ENCODE measurements at regions not wholly inside any gene's neighbourhood (a gene's known extent, or its start where the extent isn't known, plus 50 kb on each side); places are given as distances from the start of the nearest gene placed in this dataset.

DNA sequence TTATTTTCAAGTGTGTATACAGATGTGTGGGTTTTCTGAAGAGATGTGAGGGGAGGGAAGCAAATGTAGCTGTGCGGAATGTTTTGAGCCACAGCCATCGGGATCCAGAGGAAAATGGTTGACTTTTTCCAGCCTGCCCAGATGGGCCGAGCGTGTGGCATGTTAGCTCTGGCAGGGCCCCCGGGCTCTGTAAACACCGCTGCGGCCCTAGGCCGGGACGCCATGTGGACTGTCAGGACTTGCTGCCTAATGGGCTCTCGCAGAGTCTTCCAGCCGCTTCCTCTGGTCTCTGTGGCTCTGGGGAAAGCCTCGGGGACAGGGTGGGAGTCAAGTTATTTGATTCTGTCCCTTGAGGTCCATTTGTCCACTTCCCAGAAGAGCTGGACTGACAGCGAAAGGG lies 109.6 kb upstream of the PTCH1 start:
- POLR2A ChIA-PET (ENCODE audit: unreplicated experiment) = no interaction called here
- H3K27ac ChIP-seq (ENCODE audit: insufficient read depth, low read length) = no peak overlapping the region
- no peak for ATAC-seq (ENCODE audit: low read depth)

More for the DNA sequence above, 109.6 kb upstream of the PTCH1 start:
- H3K4ac ChIP-seq (ENCODE audit: low read depth, low read length) = no peak overlapping the region
- in situ Hi-C loops (cut with MboI; ENCODE audit: low sequenced_read_pairs) = no loop called here
- no peak overlapping the region for H3K4me2 ChIP-seq (ENCODE audit: low read depth, low read length)
- H2BK5ac ChIP-seq (ENCODE audit: low read depth, low read length, poor library complexity, severe bottlenecking) = no peak overlapping the region
- no peak overlapping the region for H2BK20ac ChIP-seq (ENCODE audit: low read depth, low read length)
- no peak overlapping the region for H2AK5ac ChIP-seq (ENCODE audit: low read depth, low read length)
- peaks cover 5% of the 10 kb centered on the region; the same call in 1 of the 2 replicates for H3K4me1 ChIP-seq (ENCODE audit: control insufficient read depth, insufficient read depth, low read length)
- no peaks in the 10 kb centered on the region for H4K20me1 ChIP-seq (ENCODE audit: insufficient read depth, low read length)
- TF ChIP-seq RFX5 (IDR thresholded peaks at IDR 0.05; ENCODE audit: low read depth, low read length) (no peak), MAFK (IDR thresholded peaks at IDR 0.05; ENCODE audit: low read depth, low read length) (no peak), POLR2A (IDR thresholded peaks at IDR 0.05; ENCODE audit: low read depth, low read length) (no peak), NFE2L2 (IDR thresholded peaks at IDR 0.05; ENCODE audit: low read depth, low read length) (no peak), MAZ (IDR thresholded peaks at IDR 0.05; ENCODE audit: borderline replicate concordance, low read depth, low read length) (no peak), MXI1 (IDR thresholded peaks at IDR 0.05; ENCODE audit: borderline replicate concordance, low read depth, low read length) (no peak)
- TF ChIP-seq, protein P1, sequence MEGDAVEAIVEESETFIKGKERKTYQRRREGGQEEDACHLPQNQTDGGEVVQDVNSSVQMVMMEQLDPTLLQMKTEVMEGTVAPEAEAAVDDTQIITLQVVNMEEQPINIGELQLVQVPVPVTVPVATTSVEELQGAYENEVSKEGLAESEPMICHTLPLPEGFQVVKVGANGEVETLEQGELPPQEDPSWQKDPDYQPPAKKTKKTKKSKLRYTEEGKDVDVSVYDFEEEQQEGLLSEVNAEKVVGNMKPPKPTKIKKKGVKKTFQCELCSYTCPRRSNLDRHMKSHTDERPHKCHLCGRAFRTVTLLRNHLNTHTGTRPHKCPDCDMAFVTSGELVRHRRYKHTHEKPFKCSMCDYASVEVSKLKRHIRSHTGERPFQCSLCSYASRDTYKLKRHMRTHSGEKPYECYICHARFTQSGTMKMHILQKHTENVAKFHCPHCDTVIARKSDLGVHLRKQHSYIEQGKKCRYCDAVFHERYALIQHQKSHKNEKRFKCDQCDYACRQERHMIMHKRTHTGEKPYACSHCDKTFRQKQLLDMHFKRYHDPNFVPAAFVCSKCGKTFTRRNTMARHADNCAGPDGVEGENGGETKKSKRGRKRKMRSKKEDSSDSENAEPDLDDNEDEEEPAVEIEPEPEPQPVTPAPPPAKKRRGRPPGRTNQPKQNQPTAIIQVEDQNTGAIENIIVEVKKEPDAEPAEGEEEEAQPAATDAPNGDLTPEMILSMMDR (conservative IDR thresholded peaks at IDR 0.05; ENCODE audit: low read depth, low read length) = no peak
- intact Hi-C loops (cut with micrococcal nuclease) = no loop called here
- H3K9me1 ChIP-seq (ENCODE audit: insufficient read depth, low read length) = no peaks in the 10 kb centered on the region
- no peak overlapping the region for H2AK9ac ChIP-seq (replicated peaks; ENCODE audit: low read depth, low read length, poor library complexity)
- no peak overlapping the region for H3K14ac ChIP-seq (replicated peaks; ENCODE audit: low read depth, low read length)
- no peak overlapping the region for H3K9ac ChIP-seq (ENCODE audit: low read depth, low read length)
- H3K56ac ChIP-seq (ENCODE audit: extremely low read depth, insufficient read depth, low read length) = no peak overlapping the region
- CTCF ChIA-PET = no interaction called here
- H2BK120ac ChIP-seq (ENCODE audit: low read depth, low read length) = no peak overlapping the region
- H4K8ac ChIP-seq (ENCODE audit: low read depth in 2 of 2, low read length in 2 of 2) = no peak overlapping the region
- dilution Hi-C loops (cut with HindIII; ENCODE audit: low sequenced_read_pairs, unreplicated experiment) = no loop called here
- H3K18ac ChIP-seq (ENCODE audit: low read depth, low read length) = no peak overlapping the region
- H3K4me3 ChIP-seq (ENCODE audit: insufficient read depth, low read depth, low read length) = no peak overlapping the region
- BruUV-seq (replicated peaks) = no TSS peak
- no peak overlapping the region for H4K91ac ChIP-seq (ENCODE audit: insufficient read depth, low read depth, low read length)
- H3K23ac ChIP-seq (ENCODE audit: low read depth, low read length) = no peak overlapping the region
- peaks cover 2% of the 10 kb centered on the region; the same call in 1 of the 2 replicates for H3K27me3 ChIP-seq (ENCODE audit: control insufficient read depth, insufficient read depth, low read length)
- no peaks in the 10 kb centered on the region for H3K79me1 ChIP-seq (ENCODE audit: low read depth in 1 of 2, low read length in 2 of 2)
- 73% methylated on average over 3 of the region's 13 CpGs; no CpG with 5 or more reads in 1 of the 2 experiments for WGBS, 2 experiments (ENCODE audit: extremely low coverage in 2 of 2, insufficient read length in 1 of 2)
- H2BK15ac ChIP-seq (ENCODE audit: low read depth, low read length) = no peak overlapping the region
- H3K9me3 ChIP-seq (ENCODE audit: control insufficient read depth, insufficient read depth, low read length) = no peaks in the 10 kb centered on the region; the same call in 1 of the 2 replicates
- H3K36me3 ChIP-seq (ENCODE audit: control insufficient read depth, insufficient read depth, low read length) = no peaks in the 10 kb centered on the region
- H2AFZ ChIP-seq (replicated peaks; ENCODE audit: low read length, poor library complexity) = no peak overlapping the region
- DNase-seq = no peak
- H4K5ac ChIP-seq (ENCODE audit: low read depth, low read length) = no peak overlapping the region
